ENCODE measurements at regions not wholly inside any gene's neighbourhood (a gene's known extent, or its start where the extent isn't known, plus 50 kb on each side); places are given as distances from the start of the nearest gene placed in this dataset.

DNA sequence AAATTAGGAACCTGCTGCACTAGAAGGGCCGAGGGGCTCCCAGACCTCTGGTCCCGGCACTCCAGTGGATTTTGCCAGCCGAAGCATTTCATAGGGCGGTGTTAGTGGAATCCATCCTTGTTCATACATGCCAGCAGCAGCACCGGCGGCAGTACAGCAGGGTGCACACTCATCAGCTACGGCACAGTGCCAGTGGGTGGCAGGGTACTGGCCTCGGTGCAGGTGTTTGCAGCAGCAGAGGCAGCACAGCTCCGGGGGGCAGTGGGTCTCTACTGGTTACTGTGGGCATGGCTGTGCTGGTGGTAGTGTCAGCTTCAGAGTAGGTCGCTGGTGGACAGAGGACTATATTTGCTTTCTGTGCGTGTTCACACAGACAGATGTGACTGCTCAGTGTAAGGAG, 985.7 kb downstream of the CDH8 start:
- TF ChIP-seq, protein P1, sequence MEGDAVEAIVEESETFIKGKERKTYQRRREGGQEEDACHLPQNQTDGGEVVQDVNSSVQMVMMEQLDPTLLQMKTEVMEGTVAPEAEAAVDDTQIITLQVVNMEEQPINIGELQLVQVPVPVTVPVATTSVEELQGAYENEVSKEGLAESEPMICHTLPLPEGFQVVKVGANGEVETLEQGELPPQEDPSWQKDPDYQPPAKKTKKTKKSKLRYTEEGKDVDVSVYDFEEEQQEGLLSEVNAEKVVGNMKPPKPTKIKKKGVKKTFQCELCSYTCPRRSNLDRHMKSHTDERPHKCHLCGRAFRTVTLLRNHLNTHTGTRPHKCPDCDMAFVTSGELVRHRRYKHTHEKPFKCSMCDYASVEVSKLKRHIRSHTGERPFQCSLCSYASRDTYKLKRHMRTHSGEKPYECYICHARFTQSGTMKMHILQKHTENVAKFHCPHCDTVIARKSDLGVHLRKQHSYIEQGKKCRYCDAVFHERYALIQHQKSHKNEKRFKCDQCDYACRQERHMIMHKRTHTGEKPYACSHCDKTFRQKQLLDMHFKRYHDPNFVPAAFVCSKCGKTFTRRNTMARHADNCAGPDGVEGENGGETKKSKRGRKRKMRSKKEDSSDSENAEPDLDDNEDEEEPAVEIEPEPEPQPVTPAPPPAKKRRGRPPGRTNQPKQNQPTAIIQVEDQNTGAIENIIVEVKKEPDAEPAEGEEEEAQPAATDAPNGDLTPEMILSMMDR (conservative IDR thresholded peaks at IDR 0.05; ENCODE audit: low read depth in 2 of 2) = no peak
- TF ChIP-seq POLR2AphosphoS5 (IDR thresholded peaks at IDR 0.05; ENCODE audit: low read depth) = no peak
